NT2/D1 (cell line): ENCODE measurements at regions not wholly inside any gene's neighbourhood (a gene's known extent, or its start where the extent isn't known, plus 50 kb on each side); places are given as distances from the start of the nearest gene placed in this dataset.

ENCODE experiments used
- SUZ12 ChIP-seq: IDR thresholded peaks from 2 replicates; pipeline ENCODE4 v1.6.1; 2011; ENCODE audit not compliant: insufficient read length, insufficient read depth; ENCODE audit errors: extremely low read depth
- YY1 ChIP-seq: IDR thresholded peaks from 2 replicates; pipeline ENCODE4 v1.6.1; 2011; ENCODE audit not compliant: insufficient read length, insufficient read depth
- ZNF274 ChIP-seq: IDR thresholded peaks from 2 replicates; pipeline ENCODE4 v1.6.1; 2011; ENCODE audit warnings: mild to moderate bottlenecking, low read depth, low read length

DNA sequence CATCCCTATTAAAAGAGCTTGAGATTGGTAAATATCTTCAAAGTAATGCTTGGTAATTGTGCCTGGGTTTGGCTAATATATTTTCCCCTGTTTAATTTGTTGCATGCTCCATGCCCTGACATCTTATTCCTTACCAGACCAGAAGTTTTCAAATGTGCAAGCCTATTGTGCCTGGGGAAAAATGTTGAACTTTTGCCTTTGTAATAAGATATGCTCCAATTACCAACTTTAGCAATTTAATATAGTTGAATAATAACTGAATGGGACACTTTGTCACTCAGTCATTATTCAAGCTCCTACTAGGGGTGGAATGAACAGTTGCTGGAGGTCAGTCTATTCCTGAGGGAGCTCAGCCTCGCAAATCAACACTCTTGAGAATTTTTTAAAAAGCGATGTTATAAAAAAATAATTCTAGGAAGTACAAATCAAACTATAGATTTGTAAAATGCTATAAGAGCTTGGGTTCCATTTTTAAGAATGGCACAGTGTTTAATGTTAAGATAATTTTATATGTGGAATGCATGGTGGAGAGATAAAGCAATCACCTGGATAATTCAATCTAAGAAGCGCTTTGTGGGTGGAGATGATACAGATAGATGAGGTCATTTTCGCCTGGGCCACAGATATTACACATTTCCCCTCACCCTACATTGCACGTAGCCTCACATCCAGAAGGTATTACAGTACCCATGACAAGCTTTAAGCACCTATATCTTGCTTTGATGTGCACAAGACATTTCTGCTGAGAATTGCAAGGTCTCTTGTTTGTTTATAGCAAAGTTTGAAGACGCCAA is 231.8 kb downstream of the PIK3R1 start:
- TF ChIP-seq ZNF274 (no peak), SUZ12 (no peak), YY1 (no peak)
